RWPE2 (cell line): ENCODE measurements at regions not wholly inside any gene's neighbourhood (a gene's known extent, or its start where the extent isn't known, plus 50 kb on each side); places are given as distances from the start of the nearest gene placed in this dataset.
A peak's percentile ranks its signal among the peaks of the same experiment; 100 is the strongest.

Source experiments
- ATAC-seq: fragments of 200-7000 bp; cut with Tn5 transposase; 3 replicates; pipeline ENCODE4 v1.9.1; 2021; ENCODE audit warnings: low read depth
- DNase-seq: peaks from one replicate; pipeline ENCODE4 v3.0.0-alpha.2; 2020; ENCODE audit warnings: low spot score
- H3K27ac ChIP-seq: fragments of 450-650 bp; 2 replicates; pipeline ENCODE4 v1.5.1; 2017; ENCODE audit warnings: mild to moderate bottlenecking; ENCODE audit not compliant: poor library complexity, severe bottlenecking
- H3K27me3 ChIP-seq: fragments of 250-450 bp; sonication (Bioruptor Pico); 2 replicates; pipeline ENCODE4 v1.5.1; 2021; ENCODE audit warnings: mild to moderate bottlenecking, moderate library complexity; ENCODE audit not compliant: insufficient read depth, poor library complexity, severe bottlenecking
- H3K36me3 ChIP-seq: fragments of 250-450 bp; sonication (Bioruptor Pico); 2 replicates; pipeline ENCODE4 v1.5.1; 2020; ENCODE audit warnings: low read depth, mild to moderate bottlenecking, moderate library complexity
- H3K4me1 ChIP-seq: fragments of 250-450 bp; sonication (Bioruptor Pico); 2 replicates; pipeline ENCODE4 v1.5.1; 2021; ENCODE audit warnings: mild to moderate bottlenecking, moderate library complexity; ENCODE audit not compliant: insufficient read depth, poor library complexity, severe bottlenecking
- H3K4me3 ChIP-seq: fragments of 250-450 bp; sonication (Bioruptor Pico); 2 replicates; pipeline ENCODE4 v1.5.1; 2021; ENCODE audit warnings: mild to moderate bottlenecking, moderate library complexity; ENCODE audit not compliant: severe bottlenecking
- H3K9me3 ChIP-seq: fragments of 250-450 bp; sonication (Bioruptor Pico); 2 replicates; pipeline ENCODE4 v1.5.1; 2021; ENCODE audit warnings: mild to moderate bottlenecking, moderate library complexity; ENCODE audit not compliant: severe bottlenecking
- CTCF ChIP-seq: fragments of 450-650 bp; IDR thresholded peaks from one replicate; pipeline ENCODE4 v1.5.1; 2017; ENCODE audit warnings: mild to moderate bottlenecking, moderate library complexity; ENCODE audit not compliant: poor library complexity, severe bottlenecking

- no peak for TF ChIP-seq CTCF
- no peaks in the 10 kb centered on the region for H3K36me3 ChIP-seq
- H3K4me3 ChIP-seq, result no peak overlapping the region
- H3K4me1 ChIP-seq, result no peaks in the 10 kb centered on the region
- DNase-seq (no peak), ATAC-seq (no peak)
- no peaks in the 10 kb centered on the region for H3K9me3 ChIP-seq
- no peak overlapping the region for H3K27ac ChIP-seq
- H3K27me3 ChIP-seq, result no peaks in the 10 kb centered on the region
Measured at GRCh38 chr2:118586312-118586711, 261.1 kb downstream of the EN1 start.

DNA sequence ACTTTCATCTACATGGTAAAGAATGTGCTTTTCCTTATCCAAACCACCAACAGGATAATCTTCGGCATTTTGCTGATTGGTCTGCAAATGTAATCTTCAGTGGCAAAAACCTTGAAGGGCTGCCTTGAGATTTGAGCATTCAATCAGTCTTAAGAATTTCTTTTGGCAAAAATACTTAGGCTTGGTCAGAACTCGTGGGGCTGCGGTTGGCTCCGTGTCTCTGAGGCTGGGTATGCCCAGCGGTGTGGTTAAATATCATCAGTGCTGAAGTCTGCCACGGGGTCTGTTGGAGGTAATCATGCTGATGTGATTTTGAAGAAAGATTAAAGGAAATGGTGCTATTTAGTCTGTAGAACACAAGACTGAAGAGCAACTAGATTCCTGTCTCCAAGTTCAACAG lies 262.6 kb downstream of the EN1 start:
- Histone ChIP-seq H3K27ac (no peak overlapping the region), H3K9me3 (no peaks in the 10 kb centered on the region), H3K4me1 (peaks cover 12% of the 10 kb centered on the region), H3K4me3 (no peak overlapping the region), H3K27me3 (no peaks in the 10 kb centered on the region), H3K36me3 (no peaks in the 10 kb centered on the region)
- no peak for TF ChIP-seq CTCF
- ATAC-seq (no peak), DNase-seq (no peak)

- no peak for DNase-seq
- Histone ChIP-seq H3K9me3 (no peaks in the 10 kb centered on the region), H3K36me3 (no peaks in the 10 kb centered on the region), H3K4me3 (no peak overlapping the region), H3K27ac (no peak overlapping the region), H3K4me1 (peaks cover 19% of the 10 kb centered on the region), H3K27me3 (no peaks in the 10 kb centered on the region)
- no peak for TF ChIP-seq CTCF
- ATAC-seq, result no peak
Measured at GRCh38 chr2:118584062-118584749, 263.2 kb downstream of the EN1 start.

- peaks cover 19% of the 10 kb centered on the region for H3K4me1 ChIP-seq
- no peak overlapping the region for H3K4me3 ChIP-seq
- no peak for ATAC-seq
- no peak for DNase-seq
- no peaks in the 10 kb centered on the region for H3K9me3 ChIP-seq
- no peaks in the 10 kb centered on the region for H3K36me3 ChIP-seq
- TF ChIP-seq CTCF, result no peak
- H3K27ac ChIP-seq, result no peak overlapping the region
- no peaks in the 10 kb centered on the region for H3K27me3 ChIP-seq
Measured at GRCh38 chr2:118582058-118582457, 265.4 kb downstream of the EN1 start.

DNA sequence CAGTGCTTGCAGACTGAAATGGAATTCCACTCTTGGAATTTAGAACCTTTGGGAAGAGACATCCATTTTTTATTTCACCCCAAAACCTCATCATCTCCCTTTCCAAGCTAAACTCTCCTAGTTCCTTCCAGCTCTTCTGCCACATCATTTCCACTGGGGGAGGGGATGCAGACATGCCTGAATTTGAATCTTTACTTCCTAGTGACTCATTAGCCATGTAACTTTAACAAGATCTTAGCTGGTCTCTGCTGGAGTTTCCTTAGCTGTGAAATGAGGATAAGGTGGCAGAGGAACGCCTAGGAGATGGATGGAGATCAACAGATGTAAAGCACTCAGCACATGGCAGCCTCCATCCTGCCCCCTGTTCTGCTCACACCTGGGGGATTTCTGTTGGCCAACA lies 266.8 kb downstream of the EN1 start:
- Histone ChIP-seq H3K4me1 (peaks cover 19% of the 10 kb centered on the region), H3K27ac (no peak overlapping the region), H3K4me3 (no peak overlapping the region), H3K27me3 (no peaks in the 10 kb centered on the region), H3K9me3 (no peaks in the 10 kb centered on the region), H3K36me3 (no peaks in the 10 kb centered on the region)
- TF ChIP-seq CTCF, result no peak
- no peak for DNase-seq
- peak; percentile 84 for ATAC-seq
